Stimulated activated naive CD8-positive, alpha-beta T cell treated with anti-CD3 and anti-CD28 coated beads, Interleukin-15, amount 100 ng/mL, for 72 hours (primary cell): ENCODE measurements at regions not wholly inside any gene's neighbourhood (a gene's known extent, or its start where the extent isn't known, plus 50 kb on each side); places are given as distances from the start of the nearest gene placed in this dataset.
A peak's percentile ranks its signal among the peaks of the same experiment; 100 is the strongest.

ENCODE experiments used
- ATAC-seq: fragments of 150-1000 bp; cut with Tn5 transposase; 2 replicates; pipeline ENCODE4 v1.10.0; 2021; ENCODE audit warnings: mild to moderate bottlenecking, moderate library complexity
- DNase-seq, 2 donors: peaks; one replicate each; pipeline ENCODE4 v3.0.0; 2021 to 2022
- H3K27ac Mint-ChIP-seq, 2 donors: one replicate each; pipeline ENCODE4 v1.8.0; 2022; ENCODE audit warnings: mild to moderate bottlenecking in 2 of 2, mixed read lengths in 2 of 2, moderate library complexity in 2 of 2
- H3K27me3 Mint-ChIP-seq: one replicate; pipeline ENCODE4 v1.8.0; 2022; ENCODE audit warnings: mixed read lengths
- H3K4me1 Mint-ChIP-seq: one replicate; pipeline ENCODE4 v1.8.0; 2022; ENCODE audit warnings: mild to moderate bottlenecking, mixed read lengths
- H3K4me3 Mint-ChIP-seq, 2 donors: one replicate each; pipeline ENCODE4 v1.8.0; 2022; ENCODE audit warnings: mild to moderate bottlenecking in 2 of 2, mixed read lengths in 2 of 2, moderate library complexity in 1 of 2
- H3K9me3 Mint-ChIP-seq, 2 donors: one replicate each; pipeline ENCODE4 v1.8.0; 2022; ENCODE audit warnings: mixed read lengths in 2 of 2

GRCh38 chr9:89961616-89962341 is 357.0 kb downstream of the GADD45G start:
- no peaks in the 10 kb centered on the region for H3K27me3 Mint-ChIP-seq
- DNase-seq (no peak), ATAC-seq (peak; percentile 76)
- H3K9me3 Mint-ChIP-seq: no peaks in the 10 kb centered on the region
- H3K4me3 Mint-ChIP-seq: peak overlapping the region; percentile 47 to 48
- H3K27ac Mint-ChIP-seq: peak overlapping the region; percentile 32 to 52
- peaks cover 23% of the 10 kb centered on the region for H3K4me1 Mint-ChIP-seq

GRCh38 chr9:89963280-89963679 is 358.5 kb downstream of the GADD45G start:
- ATAC-seq (no peak), DNase-seq (no peak)
- Mint-ChIP-seq H3K4me1 (peaks cover 23% of the 10 kb centered on the region), H3K27me3 (no peaks in the 10 kb centered on the region), H3K4me3 (no peak overlapping the region), H3K9me3 (no peaks in the 10 kb centered on the region), H3K27ac (no peak overlapping the region)

GRCh38 chr9:89967527-89967926 is 362.7 kb downstream of the GADD45G start:
- no peak overlapping the region for H3K27ac Mint-ChIP-seq
- no peaks in the 10 kb centered on the region for H3K27me3 Mint-ChIP-seq
- ATAC-seq: no peak
- H3K9me3 Mint-ChIP-seq: no peaks in the 10 kb centered on the region
- peaks cover 23% of the 10 kb centered on the region for H3K4me1 Mint-ChIP-seq
- no peak overlapping the region for H3K4me3 Mint-ChIP-seq
- DNase-seq: no peak

- Mint-ChIP-seq H3K27me3 (peaks cover 4% of the 10 kb centered on the region), H3K4me3 (no peak overlapping the region), H3K27ac (no peak overlapping the region), H3K4me1 (peaks cover 22% of the 10 kb centered on the region), H3K9me3 (no peaks in the 10 kb centered on the region)
- DNase-seq (no peak), ATAC-seq (peak; percentile 82)
Measured at GRCh38 chr9:89969156-89969675, 364.4 kb downstream of the GADD45G start.

GRCh38 chr9:89969881-89970639 is 365.2 kb downstream of the GADD45G start:
- no peak for ATAC-seq
- H3K27ac Mint-ChIP-seq: no peak overlapping the region
- no peak overlapping the region for H3K4me3 Mint-ChIP-seq
- no peak for DNase-seq
- no peaks in the 10 kb centered on the region for H3K9me3 Mint-ChIP-seq
- peaks cover 6% of the 10 kb centered on the region for H3K27me3 Mint-ChIP-seq
- peaks cover 22% of the 10 kb centered on the region for H3K4me1 Mint-ChIP-seq

GRCh38 chr9:89970701-89971100 is 365.9 kb downstream of the GADD45G start:
- H3K27ac Mint-ChIP-seq: no peak overlapping the region
- no peak overlapping the region for H3K4me3 Mint-ChIP-seq
- H3K4me1 Mint-ChIP-seq: peaks cover 22% of the 10 kb centered on the region

GRCh38 chr9:89972535-89972934 is 367.7 kb downstream of the GADD45G start:
- no peak overlapping the region for H3K4me3 Mint-ChIP-seq
- H3K27me3 Mint-ChIP-seq: peaks cover 6% of the 10 kb centered on the region
- no peak for DNase-seq
- no peak overlapping the region for H3K27ac Mint-ChIP-seq
- H3K4me1 Mint-ChIP-seq: peaks cover 22% of the 10 kb centered on the region
- ATAC-seq: no peak
- H3K9me3 Mint-ChIP-seq: no peaks in the 10 kb centered on the region

More at GRCh38 chr9:89970701-89971100, 365.9 kb downstream of the GADD45G start:
- DNase-seq (no peak), ATAC-seq (no peak)
- H3K27me3 Mint-ChIP-seq: peaks cover 6% of the 10 kb centered on the region
- H3K9me3 Mint-ChIP-seq: no peaks in the 10 kb centered on the region

- ATAC-seq: no peak
- DNase-seq: no peak
- H3K4me1 Mint-ChIP-seq: peaks cover 10% of the 10 kb centered on the region
- H3K9me3 Mint-ChIP-seq: no peaks in the 10 kb centered on the region
- H3K27me3 Mint-ChIP-seq: peaks cover 22% of the 10 kb centered on the region
- no peak overlapping the region for H3K27ac Mint-ChIP-seq
- H3K4me3 Mint-ChIP-seq: no peak overlapping the region
Measured at GRCh38 chr9:89974582-89974981, 369.8 kb downstream of the GADD45G start.

- Mint-ChIP-seq H3K9me3 (no peaks in the 10 kb centered on the region), H3K27ac (no peak overlapping the region), H3K4me3 (no peak overlapping the region), H3K27me3 (peaks cover 27% of the 10 kb centered on the region), H3K4me1 (peaks cover 6% of the 10 kb centered on the region)
- DNase-seq: no peak
- ATAC-seq: no peak
Measured at GRCh38 chr9:89975024-89975423, 370.2 kb downstream of the GADD45G start.

GRCh38 chr9:89975630-89976029 is 370.8 kb downstream of the GADD45G start:
- DNase-seq (no peak), ATAC-seq (no peak)
- Mint-ChIP-seq H3K4me1 (peaks cover 6% of the 10 kb centered on the region), H3K9me3 (no peaks in the 10 kb centered on the region), H3K27ac (no peak overlapping the region), H3K4me3 (no peak overlapping the region), H3K27me3 (peaks cover 33% of the 10 kb centered on the region)

- DNase-seq: no peak
- peaks cover 7% of the 10 kb centered on the region for H3K4me1 Mint-ChIP-seq
- no peak for ATAC-seq
- H3K4me3 Mint-ChIP-seq: no peak overlapping the region
- H3K9me3 Mint-ChIP-seq: peaks cover 6 to 10% of the 10 kb centered on the region in 2 donors
- H3K27me3 Mint-ChIP-seq: peaks cover 51% of the 10 kb centered on the region
- H3K27ac Mint-ChIP-seq: no peak overlapping the region
Measured at GRCh38 chr9:89978185-89978584, 373.4 kb downstream of the GADD45G start.

- H3K4me1 Mint-ChIP-seq: peaks cover 31% of the 10 kb centered on the region
- ATAC-seq: no peak
- H3K27me3 Mint-ChIP-seq: peaks cover 44% of the 10 kb centered on the region
- no peak overlapping the region for H3K4me3 Mint-ChIP-seq
- H3K9me3 Mint-ChIP-seq: peaks cover 6 to 19% of the 10 kb centered on the region in 2 donors
- DNase-seq: no peak
- H3K27ac Mint-ChIP-seq: no peak overlapping the region
Measured at GRCh38 chr9:89980600-89980999, 375.8 kb downstream of the GADD45G start.

GRCh38 chr9:89982016-89982415 is 377.2 kb downstream of the GADD45G start:
- Mint-ChIP-seq H3K4me1 (peaks cover 38% of the 10 kb centered on the region), H3K4me3 (no peak overlapping the region), H3K27me3 (peaks cover 44% of the 10 kb centered on the region), H3K27ac (peak overlapping the region in 1 of 2 donors; percentile 90), H3K9me3 (peaks cover 6 to 19% of the 10 kb centered on the region in 2 donors)
- ATAC-seq (no peak), DNase-seq (no peak)

GRCh38 chr9:89983411-89983810 is 378.6 kb downstream of the GADD45G start:
- Mint-ChIP-seq H3K4me1 (peaks cover 38% of the 10 kb centered on the region), H3K9me3 (peaks cover 6 to 19% of the 10 kb centered on the region in 2 donors), H3K27me3 (peaks cover 40% of the 10 kb centered on the region), H3K27ac (peak overlapping the region; percentile 78 to 90), H3K4me3 (peak overlapping the region; percentile 64 to 74)
- peak in 1 of 2 donors; percentile 27 for DNase-seq
- ATAC-seq: peak; percentile 58

GRCh38 chr9:89984214-89984613 is 379.4 kb downstream of the GADD45G start:
- peaks cover 6 to 19% of the 10 kb centered on the region in 2 donors for H3K9me3 Mint-ChIP-seq
- peak; percentile 55 for ATAC-seq
- peaks cover 32% of the 10 kb centered on the region for H3K27me3 Mint-ChIP-seq
- peak overlapping the region; percentile 45 to 74 for H3K4me3 Mint-ChIP-seq
- H3K27ac Mint-ChIP-seq: peak overlapping the region; percentile 2 to 90
- H3K4me1 Mint-ChIP-seq: peaks cover 38% of the 10 kb centered on the region
- DNase-seq: no peak

GRCh38 chr9:89985068-89985467 is 380.3 kb downstream of the GADD45G start:
- DNase-seq (no peak), ATAC-seq (no peak)
- H3K4me1 Mint-ChIP-seq: peaks cover 38% of the 10 kb centered on the region
- H3K27me3 Mint-ChIP-seq: peaks cover 24% of the 10 kb centered on the region
- H3K27ac Mint-ChIP-seq: peak overlapping the region in 1 of 2 donors; percentile 63
- H3K4me3 Mint-ChIP-seq: no peak overlapping the region
- peaks cover 6 to 19% of the 10 kb centered on the region in 2 donors for H3K9me3 Mint-ChIP-seq
